Effector memory CD8-positive, alpha-beta T cell (primary cell): ENCODE measurements at regions not wholly inside any gene's neighbourhood (a gene's known extent, or its start where the extent isn't known, plus 50 kb on each side); places are given as distances from the start of the nearest gene placed in this dataset.

ENCODE experiments used
- ATAC-seq: fragments of 150-1000 bp; cut with Tn5 transposase; replicated peaks from 2 replicates; pipeline ENCODE4 v1.10.0; 2021; ENCODE audit warnings: mild to moderate bottlenecking, moderate library complexity
- DNase-seq, 3 experiments: peaks; one replicate each; pipeline ENCODE4 v3.0.0; 2021
- H3K27ac Mint-ChIP-seq, 2 donors: one replicate each; pipeline ENCODE4 v1.8.0; 2022; ENCODE audit warnings: mild to moderate bottlenecking in 2 of 2, mixed read lengths in 2 of 2, moderate library complexity in 2 of 2
- H3K27me3 Mint-ChIP-seq, 2 donors: one replicate each; pipeline ENCODE4 v1.8.0; 2022; ENCODE audit warnings: mixed read lengths in 2 of 2
- H3K36me3 Mint-ChIP-seq: one replicate; pipeline ENCODE4 v1.8.0; 2022; ENCODE audit warnings: mild to moderate bottlenecking, moderate library complexity, mixed read lengths; ENCODE audit not compliant: insufficient read depth
- H3K4me1 Mint-ChIP-seq, 2 donors: one replicate each; pipeline ENCODE4 v1.8.0; 2022; ENCODE audit warnings: low read depth in 2 of 2, mixed read lengths in 2 of 2
- H3K4me3 Mint-ChIP-seq, 2 donors: one replicate each; pipeline ENCODE4 v1.8.0; 2022; ENCODE audit warnings: mild to moderate bottlenecking in 2 of 2, mixed read lengths in 2 of 2, moderate library complexity in 2 of 2
- H3K9me3 Mint-ChIP-seq, 2 donors: one replicate each; pipeline ENCODE4 v1.8.0; 2022; ENCODE audit warnings: mixed read lengths in 2 of 2

DNA sequence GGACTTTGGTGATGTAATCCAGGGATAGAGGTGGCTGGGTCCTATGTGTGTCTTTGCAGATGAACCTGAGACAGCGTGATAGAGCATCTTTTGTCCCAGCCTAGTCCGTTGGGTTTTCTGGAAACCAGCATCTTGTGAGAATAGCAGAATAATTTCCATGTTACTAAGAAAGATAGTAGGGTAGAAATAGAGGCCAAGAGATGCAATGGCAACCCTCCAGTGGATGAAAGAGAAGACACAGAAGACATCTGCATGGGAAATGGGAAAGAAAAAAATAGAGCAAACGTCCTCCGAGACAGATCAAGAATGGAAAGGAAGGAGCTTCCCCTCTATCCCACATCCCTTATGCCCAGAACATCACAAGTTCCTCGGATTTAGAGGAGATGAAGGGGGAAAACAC lies 409.3 kb upstream of the TMEM132C start:
- Mint-ChIP-seq H3K36me3 (no peaks in the 10 kb centered on the region), H3K27me3 (no peaks in the 10 kb centered on the region), H3K27ac (no peak overlapping the region), H3K4me1 (no peaks in the 10 kb centered on the region), H3K9me3 (peaks cover 3 to 13% of the 10 kb centered on the region in 2 donors), H3K4me3 (no peak overlapping the region)
- no peak for DNase-seq
- ATAC-seq, result no peak

DNA sequence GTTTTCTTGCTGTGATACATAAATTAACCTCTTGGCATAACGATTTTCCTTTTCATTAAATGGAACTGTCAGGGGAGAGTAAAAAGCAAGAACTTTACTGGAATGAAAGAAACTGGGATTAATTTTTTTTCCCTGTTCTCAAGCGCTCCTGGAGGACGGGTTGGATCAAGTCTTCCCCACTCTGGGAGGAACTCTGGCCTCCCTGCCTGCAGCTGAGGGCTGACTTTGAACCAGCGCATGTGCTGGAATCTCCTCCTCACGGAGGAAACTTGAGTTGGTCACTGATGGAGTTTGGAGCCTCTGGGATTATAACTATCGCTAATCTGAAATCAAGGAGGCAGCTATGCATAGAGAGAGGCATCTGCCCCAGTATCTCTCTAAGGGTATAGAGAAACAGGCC lies 406.4 kb upstream of the TMEM132C start:
- Mint-ChIP-seq H3K4me1 (no peaks in the 10 kb centered on the region), H3K4me3 (no peak overlapping the region), H3K9me3 (peaks cover 0 to 20% of the 10 kb centered on the region in 2 donors), H3K36me3 (no peaks in the 10 kb centered on the region), H3K27ac (no peak overlapping the region), H3K27me3 (no peaks in the 10 kb centered on the region)
- ATAC-seq (no peak), DNase-seq (no peak)

DNA sequence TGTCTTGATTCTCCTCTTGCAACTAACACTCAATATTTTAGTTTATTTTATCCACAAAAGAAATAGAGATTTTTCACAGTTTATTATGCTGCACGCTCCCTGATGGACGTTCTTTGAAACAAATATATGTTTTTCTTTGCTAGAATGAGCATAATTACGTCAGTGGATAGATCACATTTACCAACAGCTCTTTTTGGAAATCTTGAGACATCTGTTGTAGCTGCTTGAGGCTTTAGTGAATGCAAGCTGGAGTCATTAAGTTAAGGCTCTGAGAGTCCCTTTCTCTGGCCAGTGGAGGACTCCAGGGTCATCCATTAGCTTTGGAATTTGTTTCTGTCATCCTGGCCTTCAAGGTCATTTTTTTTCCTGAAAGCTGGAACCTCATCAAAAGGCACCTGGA lies 405.6 kb upstream of the TMEM132C start:
- Mint-ChIP-seq H3K4me1 (no peaks in the 10 kb centered on the region), H3K4me3 (no peak overlapping the region), H3K36me3 (no peaks in the 10 kb centered on the region), H3K9me3 (peaks cover 0 to 20% of the 10 kb centered on the region in 2 donors), H3K27me3 (no peaks in the 10 kb centered on the region), H3K27ac (no peak overlapping the region)
- DNase-seq, result no peak
- no peak for ATAC-seq

DNA sequence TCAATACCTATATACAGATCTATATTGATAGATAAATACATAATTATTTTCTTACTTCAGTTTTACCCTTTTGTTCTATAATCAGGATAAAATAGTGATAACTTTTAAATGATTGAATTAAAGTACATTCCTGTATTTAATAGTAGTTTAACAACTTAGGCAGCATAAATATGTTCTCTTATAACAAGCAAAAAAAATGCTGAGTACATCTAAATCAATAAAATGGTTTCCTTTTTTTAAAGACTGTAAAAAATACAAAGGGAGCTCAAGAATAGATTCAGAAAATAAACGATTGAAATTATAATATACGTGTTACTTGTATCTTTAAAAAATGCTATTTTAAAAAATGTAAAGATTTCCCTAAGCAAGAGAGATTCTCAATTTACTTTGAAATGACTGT lies 393.7 kb upstream of the TMEM132C start:
- no peaks in the 10 kb centered on the region for H3K4me1 Mint-ChIP-seq
- H3K27ac Mint-ChIP-seq, result no peak overlapping the region
- H3K4me3 Mint-ChIP-seq, result no peak overlapping the region
- no peaks in the 10 kb centered on the region for H3K36me3 Mint-ChIP-seq
- H3K27me3 Mint-ChIP-seq, result no peaks in the 10 kb centered on the region
- no peak for ATAC-seq
- DNase-seq, result no peak
- peaks cover 0 to 3% of the 10 kb centered on the region in 2 donors for H3K9me3 Mint-ChIP-seq

DNA sequence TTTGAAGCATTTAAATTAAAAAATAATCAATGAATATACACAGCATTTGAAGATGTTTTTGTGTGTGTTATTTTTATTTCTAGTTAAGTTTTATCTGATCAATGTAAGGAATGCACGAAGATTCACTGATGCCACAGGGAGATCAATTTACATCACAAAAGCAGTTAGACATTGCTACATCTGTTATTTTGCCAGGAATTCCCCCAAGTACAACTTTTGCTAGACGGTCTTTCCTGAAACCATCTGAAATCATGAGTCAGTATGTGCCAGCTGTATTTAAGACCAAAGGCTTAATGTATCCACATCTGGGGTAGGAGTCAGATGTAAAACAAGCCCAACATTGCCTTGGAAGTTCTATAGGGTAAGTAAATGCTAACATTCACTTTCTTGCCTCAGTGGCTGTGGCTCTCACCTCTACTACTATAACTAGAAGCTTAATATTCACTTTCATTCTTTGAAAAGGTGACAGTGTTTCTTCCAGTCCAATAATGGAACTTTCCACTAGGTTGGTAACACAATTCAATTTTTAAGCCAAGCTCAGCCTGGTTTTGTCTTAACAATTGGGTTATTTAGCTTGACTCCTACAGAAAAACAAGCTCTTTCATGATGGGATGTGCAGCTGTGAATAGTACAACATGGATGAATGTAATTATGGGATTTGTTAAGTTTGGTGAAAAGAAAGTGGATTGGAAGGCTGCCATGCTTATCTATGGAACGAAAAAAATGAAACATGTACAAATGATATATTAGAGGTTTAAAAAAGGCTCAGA lies 385.4 kb upstream of the TMEM132C start:
- no peaks in the 10 kb centered on the region for H3K4me1 Mint-ChIP-seq
- H3K36me3 Mint-ChIP-seq, result no peaks in the 10 kb centered on the region
- no peak overlapping the region for H3K27ac Mint-ChIP-seq
- no peak for ATAC-seq
- DNase-seq, result no peak
- H3K27me3 Mint-ChIP-seq, result no peaks in the 10 kb centered on the region
- H3K9me3 Mint-ChIP-seq, result peaks cover 0 to 7% of the 10 kb centered on the region in 2 donors
- no peak overlapping the region for H3K4me3 Mint-ChIP-seq

DNA sequence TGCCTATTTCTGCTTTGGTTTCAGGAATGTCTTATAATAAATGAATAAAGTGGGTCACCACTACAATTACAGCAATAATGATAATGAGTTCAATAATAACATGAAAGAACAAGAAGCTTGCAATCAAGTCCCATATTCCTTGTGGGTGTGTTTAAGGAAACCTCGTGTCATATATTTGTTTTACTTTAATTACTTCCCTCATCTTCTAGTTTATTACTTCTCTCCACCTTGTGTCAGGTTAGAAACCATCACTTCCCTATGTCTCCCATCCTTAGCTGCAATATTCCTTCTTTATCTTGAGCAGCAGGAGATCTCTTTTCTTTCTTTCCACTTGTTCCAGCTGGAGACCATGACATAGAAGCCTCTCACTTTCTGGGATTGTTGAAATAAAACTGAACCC lies 384.0 kb upstream of the TMEM132C start:
- Mint-ChIP-seq H3K27ac (no peak overlapping the region), H3K27me3 (no peaks in the 10 kb centered on the region), H3K36me3 (no peaks in the 10 kb centered on the region), H3K9me3 (peaks cover 0 to 7% of the 10 kb centered on the region in 2 donors), H3K4me1 (no peaks in the 10 kb centered on the region), H3K4me3 (no peak overlapping the region)
- no peak for DNase-seq
- no peak for ATAC-seq

DNA sequence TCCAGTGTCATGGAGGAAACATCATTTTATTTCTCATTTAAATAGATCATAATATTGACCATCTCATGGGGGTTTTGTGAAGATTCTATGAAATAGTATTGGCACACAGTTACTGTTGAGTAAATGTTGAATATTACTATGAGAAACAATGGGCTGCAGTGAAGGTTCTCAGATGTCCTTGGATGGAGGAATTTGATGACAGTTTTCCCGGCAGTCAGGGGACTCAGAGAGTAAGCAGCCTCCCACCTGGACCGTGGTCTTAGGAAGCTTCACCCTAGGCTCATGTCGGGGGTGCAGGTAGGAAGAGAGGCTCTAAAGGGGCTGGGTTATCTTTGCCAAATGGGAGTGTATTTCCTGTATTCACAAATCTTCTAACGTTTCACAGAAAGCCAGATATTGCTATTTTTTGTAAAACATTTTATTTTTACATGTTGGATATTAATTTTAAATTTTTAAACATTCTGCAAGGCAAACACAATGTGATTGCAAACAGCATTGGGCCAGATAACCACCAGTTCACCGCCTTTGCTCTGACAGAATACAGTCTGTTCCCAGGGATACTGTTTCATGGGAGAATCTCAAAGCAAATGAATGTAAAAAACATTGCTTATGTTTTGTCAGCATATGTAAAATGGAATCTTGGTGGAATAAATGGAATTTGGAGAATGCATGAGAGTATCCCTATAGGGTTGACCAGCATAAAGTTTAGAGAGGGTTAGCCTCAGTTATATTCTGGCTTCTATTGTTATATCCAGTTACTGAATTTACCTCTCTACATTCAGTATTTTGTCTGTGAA lies 380.8 kb upstream of the TMEM132C start:
- Mint-ChIP-seq H3K27me3 (no peaks in the 10 kb centered on the region), H3K4me3 (no peak overlapping the region), H3K4me1 (no peaks in the 10 kb centered on the region), H3K9me3 (peaks cover 0 to 5% of the 10 kb centered on the region in 2 donors), H3K36me3 (no peaks in the 10 kb centered on the region), H3K27ac (no peak overlapping the region)
- DNase-seq (no peak), ATAC-seq (no peak)

DNA sequence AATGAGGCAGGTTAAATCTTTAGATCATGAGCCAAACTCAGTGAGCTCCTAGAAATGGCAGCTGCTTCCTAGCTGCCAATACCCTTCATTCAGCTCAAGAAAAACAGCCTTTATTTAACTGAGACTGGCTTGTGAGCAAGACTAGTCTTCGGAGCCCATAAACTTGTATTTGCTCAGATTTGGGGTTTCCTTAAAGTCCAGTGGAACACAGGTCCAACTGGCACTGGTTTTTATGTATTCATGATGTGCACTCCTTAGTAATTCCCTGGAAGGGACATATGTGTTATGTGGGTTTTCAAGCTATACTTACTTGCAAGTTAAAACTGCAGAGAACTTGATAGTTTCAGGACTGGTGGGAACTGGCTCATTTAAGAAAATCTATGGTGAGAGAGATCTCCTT lies 380.1 kb upstream of the TMEM132C start:
- no peaks in the 10 kb centered on the region for H3K27me3 Mint-ChIP-seq
- no peaks in the 10 kb centered on the region for H3K36me3 Mint-ChIP-seq
- ATAC-seq, result no peak
- no peak overlapping the region for H3K4me3 Mint-ChIP-seq
- peaks cover 0 to 5% of the 10 kb centered on the region in 2 donors for H3K9me3 Mint-ChIP-seq
- no peak overlapping the region for H3K27ac Mint-ChIP-seq
- H3K4me1 Mint-ChIP-seq, result no peaks in the 10 kb centered on the region
- no peak for DNase-seq

DNA sequence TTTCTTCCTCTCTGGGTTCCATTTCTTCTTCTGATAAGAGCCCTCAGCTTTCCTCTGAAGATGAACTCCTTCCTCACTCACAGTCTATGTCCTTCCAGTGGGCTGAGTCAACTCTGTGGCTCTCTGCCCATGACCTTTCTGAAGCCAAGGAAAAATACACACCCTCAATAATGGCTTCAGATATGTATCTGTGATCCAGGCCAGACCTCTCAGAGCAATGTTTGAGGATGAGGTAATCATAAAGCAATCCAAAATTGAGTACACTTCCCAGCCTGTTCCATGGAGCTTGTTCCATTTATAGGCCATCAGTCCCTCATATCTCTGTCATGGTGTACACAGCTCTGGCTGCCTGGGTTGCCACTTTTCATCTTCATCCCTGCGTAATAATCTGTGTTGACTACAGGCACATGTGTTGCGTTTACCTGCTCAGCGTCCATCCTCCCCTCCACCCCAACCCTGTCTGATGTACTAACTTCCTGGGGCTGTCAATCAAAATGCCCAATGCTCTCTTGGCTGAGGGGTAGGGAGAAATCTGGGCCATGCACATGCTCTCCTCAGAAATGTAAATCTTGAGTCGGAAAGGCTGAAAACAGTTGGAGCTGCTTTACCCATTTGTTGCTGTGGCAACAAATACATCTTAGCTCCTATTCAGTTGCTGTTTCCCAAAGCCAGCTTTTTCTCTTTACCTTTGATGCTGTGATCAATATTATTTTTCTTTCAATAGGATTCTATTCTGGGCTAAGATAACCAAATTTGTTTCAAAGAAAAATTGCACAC lies 377.8 kb upstream of the TMEM132C start:
- H3K4me1 Mint-ChIP-seq, result no peaks in the 10 kb centered on the region
- H3K27me3 Mint-ChIP-seq, result no peaks in the 10 kb centered on the region
- ATAC-seq, result no peak
- no peak overlapping the region for H3K4me3 Mint-ChIP-seq
- no peak for DNase-seq
- H3K9me3 Mint-ChIP-seq, result peaks cover under 1 to 11% of the 10 kb centered on the region in 2 donors
- H3K27ac Mint-ChIP-seq, result no peak overlapping the region
- H3K36me3 Mint-ChIP-seq, result no peaks in the 10 kb centered on the region

DNA sequence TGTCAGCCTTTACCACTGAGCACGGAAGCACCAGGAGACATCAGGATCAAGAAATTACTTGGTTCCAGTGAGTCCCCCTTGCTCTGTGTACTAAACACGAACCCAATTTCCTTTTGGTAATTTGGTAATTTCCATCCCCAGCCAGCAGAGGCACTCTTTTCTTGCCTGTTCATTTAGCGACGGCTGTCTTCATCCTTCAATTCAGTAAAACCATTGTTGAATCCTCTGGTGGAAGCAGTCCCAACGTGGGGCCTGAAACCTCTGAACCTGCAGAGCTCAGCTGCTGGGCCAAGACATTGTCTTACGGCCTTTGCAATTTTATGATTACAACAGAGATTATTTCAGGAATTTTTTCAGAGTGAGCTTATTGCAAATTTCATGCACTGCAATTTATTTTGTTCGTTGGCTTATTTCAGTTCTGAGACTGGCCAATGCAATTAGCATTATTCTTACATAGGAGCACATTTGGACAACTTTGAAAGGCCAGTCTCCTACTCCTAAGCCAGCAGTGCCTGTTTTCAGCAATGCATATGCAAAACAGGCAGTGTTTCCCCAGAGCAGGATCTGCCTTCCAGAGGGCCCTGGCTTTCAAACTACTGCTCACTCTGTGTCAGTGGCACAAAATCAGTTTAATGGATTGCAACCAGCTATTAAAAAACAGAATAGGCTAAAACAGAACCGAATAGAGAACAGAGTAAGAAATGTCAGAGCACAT lies 372.9 kb upstream of the TMEM132C start:
- H3K4me1 Mint-ChIP-seq, result no peaks in the 10 kb centered on the region
- H3K9me3 Mint-ChIP-seq, result peaks cover 0 to 11% of the 10 kb centered on the region in 2 donors
- ATAC-seq (no peak), DNase-seq (no peak)
- no peak overlapping the region for H3K27ac Mint-ChIP-seq
- no peaks in the 10 kb centered on the region for H3K27me3 Mint-ChIP-seq
- H3K36me3 Mint-ChIP-seq, result no peaks in the 10 kb centered on the region
- no peak overlapping the region for H3K4me3 Mint-ChIP-seq

DNA sequence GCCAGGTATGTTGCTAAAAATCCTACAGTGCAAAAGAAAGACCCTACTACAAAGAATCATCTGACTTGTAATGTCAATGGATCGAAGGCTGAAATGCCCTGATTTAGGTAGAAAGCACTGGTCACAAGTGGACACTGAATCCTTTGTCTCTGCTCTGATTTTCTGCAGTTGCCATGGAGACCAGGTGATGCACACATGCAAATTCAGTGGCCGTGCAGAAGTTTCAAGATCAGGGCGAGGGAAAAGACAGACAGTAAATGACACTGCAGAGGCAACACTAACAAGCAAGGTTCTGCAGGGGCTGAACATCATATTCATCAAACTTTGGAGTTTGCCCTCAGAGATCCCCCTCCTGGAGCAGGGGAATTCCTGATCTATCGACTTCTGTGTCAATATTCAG lies 370.3 kb upstream of the TMEM132C start:
- H3K4me1 Mint-ChIP-seq, result no peaks in the 10 kb centered on the region
- no peaks in the 10 kb centered on the region for H3K27me3 Mint-ChIP-seq
- no peaks in the 10 kb centered on the region for H3K36me3 Mint-ChIP-seq
- ATAC-seq (no peak), DNase-seq (no peak)
- H3K4me3 Mint-ChIP-seq, result no peak overlapping the region
- H3K27ac Mint-ChIP-seq, result no peak overlapping the region
- peaks cover 2 to 11% of the 10 kb centered on the region in 2 donors for H3K9me3 Mint-ChIP-seq

DNA sequence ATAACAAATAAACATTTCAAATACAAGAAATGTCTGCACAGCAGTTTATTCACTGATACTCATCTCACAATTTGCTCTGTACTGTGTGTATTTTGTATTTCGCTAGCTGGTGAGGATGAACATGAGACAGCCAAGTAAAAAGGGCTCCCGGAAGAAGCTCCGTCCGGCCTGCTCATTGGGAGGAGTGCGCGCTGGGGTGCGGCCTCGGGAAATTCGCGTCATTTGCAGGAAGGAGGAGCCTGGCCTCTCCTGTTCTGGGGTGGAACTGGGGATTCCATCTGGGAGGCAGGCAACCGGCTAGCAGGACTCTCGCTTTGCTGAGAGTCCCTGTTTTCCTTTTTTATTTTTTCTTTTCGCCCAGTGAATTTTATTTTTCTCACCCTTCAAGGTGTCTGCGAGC lies 368.4 kb upstream of the TMEM132C start:
- peaks cover 2 to 5% of the 10 kb centered on the region in 2 donors for H3K9me3 Mint-ChIP-seq
- ATAC-seq, result no peak
- no peaks in the 10 kb centered on the region for H3K36me3 Mint-ChIP-seq
- no peak for DNase-seq
- no peaks in the 10 kb centered on the region for H3K4me1 Mint-ChIP-seq
- no peak overlapping the region for H3K27ac Mint-ChIP-seq
- no peak overlapping the region for H3K4me3 Mint-ChIP-seq
- H3K27me3 Mint-ChIP-seq, result no peaks in the 10 kb centered on the region

DNA sequence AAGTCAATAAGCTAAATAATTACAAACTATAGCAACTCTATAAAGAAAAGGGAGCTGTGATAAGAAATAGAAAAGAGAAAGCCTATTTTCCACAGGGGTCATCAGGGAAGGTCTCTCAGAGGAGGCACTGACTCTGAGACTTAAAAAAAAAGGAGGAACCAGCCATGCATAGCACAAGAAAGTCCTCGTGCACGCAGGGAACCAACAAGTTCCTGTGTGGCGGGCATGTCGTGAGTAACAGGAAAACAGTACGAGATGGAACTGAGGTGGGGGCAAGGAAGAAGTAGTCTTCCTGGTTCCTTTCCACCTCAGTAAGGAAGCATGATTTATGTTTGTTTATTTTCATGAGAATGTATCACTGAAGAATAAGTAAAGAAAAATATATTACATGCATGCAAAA lies 367.0 kb upstream of the TMEM132C start:
- no peaks in the 10 kb centered on the region for H3K36me3 Mint-ChIP-seq
- ATAC-seq, result no peak
- DNase-seq, result no peak
- peaks cover 5 to 8% of the 10 kb centered on the region in 2 donors for H3K9me3 Mint-ChIP-seq
- no peak overlapping the region for H3K4me3 Mint-ChIP-seq
- H3K4me1 Mint-ChIP-seq, result no peaks in the 10 kb centered on the region
- no peaks in the 10 kb centered on the region for H3K27me3 Mint-ChIP-seq
- H3K27ac Mint-ChIP-seq, result no peak overlapping the region
